GM18861 (cell line): ENCODE measurements at regions not wholly inside any gene's neighbourhood (a gene's known extent, or its start where the extent isn't known, plus 50 kb on each side); places are given as distances from the start of the nearest gene placed in this dataset.

Experiments
- ATAC-seq: cut with Tn5 transposase; IDR thresholded peaks from one replicate; pipeline ENCODE4 v1.9.1; 2021; ENCODE audit not compliant: unreplicated experiment

GRCh38 chr6:84282550-84282949, 55.1 kb upstream of the CEP162 start:
- no peak for ATAC-seq

DNA sequence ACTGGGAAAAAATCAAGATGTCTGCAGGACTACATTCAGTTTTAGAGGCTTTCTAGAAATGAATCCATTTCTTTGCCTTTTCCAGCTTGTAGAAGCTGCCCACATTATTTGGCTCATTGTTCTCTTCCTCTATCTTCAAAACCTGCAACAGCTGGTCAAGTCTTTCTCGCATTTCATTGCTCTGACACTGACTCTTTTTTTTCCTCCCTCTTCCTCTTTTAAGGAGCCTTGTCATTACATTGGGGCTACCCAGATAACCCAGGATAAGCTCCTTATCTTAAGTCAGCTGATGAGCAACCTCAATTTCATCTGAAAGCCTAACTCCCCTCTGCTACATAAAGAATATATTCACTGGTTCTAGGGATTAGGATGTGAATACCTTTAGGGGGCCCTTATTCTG, 53.2 kb upstream of the CEP162 start:
- no peak for ATAC-seq

GRCh38 chr6:84280030-84280429, 52.6 kb upstream of the CEP162 start:
- ATAC-seq: no peak

- no peak for ATAC-seq
Measured at GRCh38 chr6:84278321-84278998, 51.0 kb upstream of the CEP162 start.
